TTC549 (cell line): ENCODE measurements at regions not wholly inside any gene's neighbourhood (a gene's known extent, or its start where the extent isn't known, plus 50 kb on each side); places are given as distances from the start of the nearest gene placed in this dataset.
A peak's percentile ranks its signal among the peaks of the same experiment; 100 is the strongest.

Experiments used
- FAIRE-seq: peaks from 2 replicates; lab custom pipeline; 2012; peaks lifted over from hg19 to GRCh38; lab: Jason Lieb, UNC

DNA sequence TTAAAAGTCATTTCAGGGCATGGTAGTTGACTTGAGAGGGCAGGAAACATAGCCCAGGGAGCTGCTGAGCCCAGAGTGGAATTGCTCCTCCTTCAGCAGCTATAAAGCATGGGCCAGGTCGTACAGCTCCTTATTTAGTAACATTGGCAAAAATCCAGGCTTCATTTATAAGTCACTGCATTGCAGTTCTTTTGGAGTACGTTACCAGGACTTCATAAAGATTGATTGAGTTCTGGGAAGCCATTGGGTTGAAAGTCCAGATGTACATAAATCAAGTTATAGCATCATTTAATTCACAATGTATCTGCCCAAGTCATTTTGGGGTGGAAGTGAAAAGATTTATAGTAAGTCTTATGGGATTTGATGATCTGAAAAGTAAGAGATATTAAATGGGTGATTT, 53.0 kb upstream of the ANKEF1 start:
- no peak for FAIRE-seq

DNA sequence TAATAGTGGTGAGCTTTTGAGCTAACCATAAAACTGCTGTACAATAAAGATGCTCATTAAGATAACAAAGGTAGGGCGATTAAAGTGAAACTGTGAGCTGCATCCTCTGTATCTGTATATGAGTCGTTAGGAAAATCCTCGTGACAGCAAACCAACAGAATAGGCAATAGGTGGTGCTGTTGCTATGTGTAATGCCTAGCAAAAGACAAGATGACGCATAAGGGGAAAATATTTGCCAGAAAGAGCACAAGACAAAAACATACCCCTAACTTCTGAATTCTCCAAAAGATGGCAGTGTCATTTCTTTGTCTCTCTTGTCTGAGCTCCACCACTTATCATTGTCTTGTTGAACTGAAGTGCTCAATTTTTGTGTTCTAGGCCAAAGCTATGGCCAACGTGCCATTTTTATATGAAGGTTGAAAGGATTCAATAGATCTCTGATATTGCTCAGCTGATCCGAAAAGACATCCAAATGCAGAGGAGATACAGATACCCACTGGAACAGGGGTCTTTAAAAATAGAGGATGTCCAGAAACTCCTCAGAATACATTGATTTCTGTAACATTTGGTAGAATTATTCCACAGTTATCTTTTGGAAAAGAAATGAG, 56.3 kb upstream of the ANKEF1 start:
- FAIRE-seq: peak; percentile 99

DNA sequence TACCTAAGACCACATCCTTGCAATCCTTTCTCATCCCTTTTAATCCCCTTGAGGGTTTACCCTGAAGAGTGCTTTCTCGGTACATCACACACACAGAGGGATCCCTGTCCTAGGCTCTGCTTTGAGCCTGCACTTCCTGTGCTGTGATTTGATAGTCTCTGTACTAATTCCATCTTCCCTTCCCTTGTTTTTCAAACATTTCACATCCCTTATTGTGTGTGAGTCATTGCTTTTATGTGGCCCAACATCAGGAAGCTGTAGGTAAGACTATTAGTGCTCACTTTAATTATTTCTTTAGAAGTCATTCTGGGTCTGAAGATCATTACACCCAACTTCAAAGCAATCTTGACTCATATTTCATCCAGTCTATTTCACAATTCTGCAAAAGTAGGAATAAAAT, 57.2 kb upstream of the ANKEF1 start:
- no peak for FAIRE-seq

DNA sequence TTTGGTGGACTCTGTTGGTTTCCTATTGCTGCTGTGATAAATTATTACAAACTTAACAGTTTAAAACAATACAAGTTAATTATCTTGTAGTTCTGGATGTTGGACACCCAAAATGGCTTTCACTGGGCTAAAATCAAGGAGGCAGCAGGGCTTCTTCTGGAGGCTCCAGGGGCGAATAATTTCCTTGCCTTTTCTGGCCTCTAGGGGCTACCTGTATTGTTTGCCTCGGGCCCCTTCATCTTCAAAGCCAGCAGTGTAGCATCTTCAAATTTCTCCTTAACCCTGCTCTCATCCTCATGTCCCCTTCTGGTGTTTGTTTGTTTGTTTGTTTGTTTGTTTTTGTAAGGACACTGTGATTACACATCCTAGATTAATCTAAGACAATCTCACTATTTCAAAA, 60.5 kb upstream of the ANKEF1 start:
- FAIRE-seq: no peak

DNA sequence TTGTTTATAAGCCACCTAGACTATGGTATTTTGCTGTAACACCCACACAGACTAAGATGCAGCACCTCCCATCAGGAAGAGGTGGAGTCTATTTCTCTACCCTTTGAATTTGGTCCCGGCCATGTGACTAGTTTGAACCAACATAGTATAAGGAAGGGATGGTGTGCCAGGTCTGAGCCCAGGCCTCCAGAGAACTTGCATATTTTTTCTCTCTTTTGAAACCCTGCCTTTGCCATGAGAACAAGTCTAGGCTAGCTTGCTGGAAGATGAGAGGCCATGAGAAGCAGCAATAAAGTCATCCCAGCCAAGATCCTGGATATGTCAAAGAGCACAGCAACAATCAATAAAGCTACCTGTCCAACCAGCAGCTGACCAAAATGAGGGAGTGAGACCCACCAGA, 63.0 kb upstream of the ANKEF1 start:
- FAIRE-seq: no peak

DNA sequence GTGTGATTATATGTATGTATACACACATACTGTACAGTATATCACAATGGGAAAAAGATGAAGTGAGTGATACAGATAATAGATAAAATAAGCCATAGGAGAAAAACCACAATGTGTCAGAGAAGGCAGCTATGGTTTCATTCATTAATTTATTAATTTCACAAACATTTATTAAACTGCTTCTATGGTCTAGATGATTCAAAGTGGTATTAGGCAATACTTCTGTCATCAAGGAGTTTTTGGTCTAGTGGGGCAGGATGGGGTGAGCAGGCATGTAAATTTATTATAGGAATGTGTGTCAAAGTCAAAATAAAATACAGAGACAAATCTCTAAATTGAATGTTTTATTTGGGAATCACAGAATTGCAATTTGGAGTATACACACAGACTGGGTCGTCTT, 65.2 kb upstream of the ANKEF1 start:
- no peak for FAIRE-seq

- no peak for FAIRE-seq
These were observed 66.8 kb upstream of the ANKEF1 start for GRCh38 chr20:9968015-9968414.

DNA sequence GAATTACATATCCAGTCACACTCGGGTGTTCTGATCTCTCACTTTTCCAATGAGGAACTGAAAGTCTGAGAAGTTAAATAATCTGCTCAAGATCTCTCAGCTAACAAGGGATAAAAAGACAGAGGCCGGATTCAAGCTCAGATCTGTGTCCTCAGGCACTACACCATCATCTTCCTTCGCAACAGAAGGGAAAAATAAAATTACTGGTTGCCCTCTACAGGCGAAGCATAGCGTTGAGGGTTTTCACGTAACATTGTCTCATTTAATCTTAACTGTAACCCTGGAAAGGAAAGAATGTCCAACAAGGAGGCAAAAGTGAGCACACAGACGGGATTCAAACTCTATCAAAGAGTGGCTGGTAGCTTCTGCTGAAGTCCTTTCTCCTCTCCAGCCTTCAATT, 67.8 kb upstream of the ANKEF1 start:
- peak; percentile 79 for FAIRE-seq

DNA sequence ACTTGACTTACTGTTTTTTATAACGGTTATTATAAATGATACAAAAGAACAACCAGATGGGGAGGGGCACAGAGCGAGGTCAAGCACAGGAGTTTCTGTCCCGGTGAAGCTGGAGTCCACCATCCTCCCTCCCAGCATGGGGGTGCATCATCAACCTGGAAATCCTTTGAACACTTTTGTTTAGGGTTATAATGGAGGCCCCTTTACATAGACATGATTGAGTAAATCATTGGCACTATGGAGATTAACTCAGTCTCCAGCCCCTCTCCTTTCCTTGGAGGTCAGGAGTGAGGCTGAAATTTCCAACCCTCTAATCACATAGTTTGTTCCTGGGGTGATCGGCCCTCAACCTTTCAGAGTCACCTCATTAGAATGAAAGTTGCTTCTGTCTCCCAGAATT, 71.8 kb upstream of the ANKEF1 start:
- no peak for FAIRE-seq

GRCh38 chr20:9958693-9959092, 76.1 kb upstream of the ANKEF1 start:
- no peak for FAIRE-seq

DNA sequence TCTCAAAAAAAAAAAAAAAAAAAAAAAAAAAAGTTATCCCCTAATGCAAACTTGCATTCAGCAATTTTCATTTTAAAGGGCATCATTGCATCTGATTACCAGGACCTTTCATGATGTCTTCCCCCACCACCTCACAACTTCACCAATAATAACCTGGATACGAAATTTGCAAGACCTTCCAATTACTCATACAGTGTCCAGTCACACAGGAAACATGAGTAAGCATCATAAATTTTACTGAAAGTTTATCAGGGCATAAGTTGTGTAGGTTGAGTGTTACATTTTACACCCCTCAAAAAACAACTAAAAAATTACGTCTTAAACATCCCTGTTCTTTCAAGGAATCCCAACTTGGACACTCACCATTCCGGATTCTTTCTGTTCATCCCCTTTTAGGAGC, 79.1 kb upstream of the ANKEF1 start:
- no peak for FAIRE-seq

- FAIRE-seq: no peak
These were observed 85.2 kb upstream of the ANKEF1 start for GRCh38 chr20:9949563-9949962.

- FAIRE-seq: no peak
These were observed 89.4 kb upstream of the ANKEF1 start for GRCh38 chr20:9945408-9945807.

- no peak for FAIRE-seq
These were observed 92.1 kb upstream of the ANKEF1 start for GRCh38 chr20:9942736-9943135.

- FAIRE-seq: no peak
These were observed 94.5 kb upstream of the ANKEF1 start for GRCh38 chr20:9940329-9940728.

GRCh38 chr20:9939231-9939630, 95.6 kb upstream of the ANKEF1 start:
- FAIRE-seq: no peak

DNA sequence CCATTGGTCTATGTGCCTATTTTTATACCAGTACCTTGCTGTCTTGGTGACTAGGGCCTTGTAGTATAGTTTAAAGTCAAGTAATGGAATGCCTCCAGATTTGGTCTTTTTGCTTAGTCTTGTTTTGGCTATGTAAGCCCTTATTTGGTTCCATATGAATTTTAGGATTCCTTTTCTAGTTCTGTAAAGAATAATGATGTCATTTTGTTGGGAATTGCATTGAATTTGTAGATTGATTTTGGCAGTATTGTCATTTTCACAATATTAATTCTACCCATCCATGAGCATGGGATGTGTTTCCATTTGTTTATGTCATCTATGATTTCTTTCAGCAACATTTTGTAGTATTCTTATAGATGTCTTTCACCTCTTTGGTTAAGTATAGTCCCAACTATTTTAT, 96.4 kb upstream of the PAK5 start:
- no peak for FAIRE-seq

DNA sequence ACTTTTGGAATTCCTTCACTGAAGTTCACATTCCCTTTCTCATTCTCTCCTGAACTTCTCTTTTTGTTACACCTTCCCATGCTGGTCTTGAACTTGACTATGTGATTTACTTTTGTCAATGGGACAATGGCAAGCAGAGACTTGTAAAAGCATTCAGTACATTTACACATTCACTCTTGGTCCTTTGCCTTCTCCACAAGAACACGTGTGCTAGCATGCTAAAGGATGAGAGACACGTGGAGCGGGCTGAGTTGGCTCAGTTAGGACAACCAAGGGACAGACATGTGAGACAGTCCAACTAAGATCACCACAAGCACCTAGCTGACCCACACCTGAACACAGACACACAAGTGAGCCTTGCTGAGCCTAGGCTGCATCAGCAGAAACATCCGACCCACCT, 91.3 kb upstream of the PAK5 start:
- no peak for FAIRE-seq

- no peak for FAIRE-seq
These were observed 90.1 kb upstream of the PAK5 start for GRCh38 chr20:9928955-9929354.

- no peak for FAIRE-seq
These were observed 89.4 kb upstream of the PAK5 start for GRCh38 chr20:9928281-9928737.

- no peak for FAIRE-seq
These were observed 88.3 kb upstream of the PAK5 start for GRCh38 chr20:9927224-9927623.

GRCh38 chr20:9926476-9926875, 87.6 kb upstream of the PAK5 start:
- FAIRE-seq: no peak

- FAIRE-seq: no peak
These were observed 87.1 kb upstream of the PAK5 start for GRCh38 chr20:9926007-9926406.

GRCh38 chr20:9923648-9924047, 84.8 kb upstream of the PAK5 start:
- no peak for FAIRE-seq

DNA sequence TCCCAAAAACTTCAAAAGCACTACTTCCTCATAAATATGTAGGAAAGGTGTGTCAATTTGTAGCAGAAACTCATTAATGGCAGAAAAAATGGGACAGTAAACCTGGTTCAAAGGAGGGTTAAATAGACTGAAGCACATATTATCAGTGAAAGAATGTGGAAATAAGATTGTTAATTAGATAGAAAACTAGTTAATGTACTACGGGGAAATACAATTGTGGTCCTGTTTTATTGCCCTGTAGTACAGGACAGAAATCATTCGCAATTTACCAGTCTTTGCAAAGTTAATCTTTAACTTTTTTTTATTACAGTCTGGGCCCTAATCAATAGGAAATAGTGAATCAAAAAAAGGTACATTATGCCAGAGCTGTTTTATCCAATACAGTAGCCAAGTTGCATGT, 82.0 kb upstream of the PAK5 start:
- FAIRE-seq: no peak
